ENCODE measurements at regions not wholly inside any gene's neighbourhood (a gene's known extent, or its start where the extent isn't known, plus 50 kb on each side); places are given as distances from the start of the nearest gene placed in this dataset.

GRCh38 chr2:160696087-160696452 lies 202.5 kb upstream of the RBMS1 start:
- no peak overlapping the region for H3K27ac ChIP-seq (ENCODE audit: low read depth, low read length)
- H3K4me1 ChIP-seq (ENCODE audit: insufficient read depth, low read length) = no peaks in the 10 kb centered on the region
- no peak overlapping the region for H3K4me3 ChIP-seq (ENCODE audit: insufficient read depth, low read depth, low read length)
- no peak overlapping the region for H3K4me2 ChIP-seq (ENCODE audit: low read length)
- H3K9me3 Mint-ChIP-seq (ENCODE audit: unreplicated experiment) = no peaks in the 10 kb centered on the region
- H3K4me3 Mint-ChIP-seq (ENCODE audit: unreplicated experiment) = no peak overlapping the region
- H3K36me3 ChIP-seq (ENCODE audit: insufficient read depth, low read length) = no peaks in the 10 kb centered on the region
- no peaks in the 10 kb centered on the region for H3K79me2 ChIP-seq (ENCODE audit: insufficient read depth, low read length)
- no peaks in the 10 kb centered on the region for H3K27me3 ChIP-seq (ENCODE audit: insufficient read depth, low read length)
- H3K9me3 ChIP-seq (ENCODE audit: insufficient read depth, low read depth, low read length) = no peaks in the 10 kb centered on the region
- no peak overlapping the region for H3K9ac ChIP-seq (ENCODE audit: low read length)
- H4K20me1 ChIP-seq (ENCODE audit: insufficient read depth, low read length) = no peaks in the 10 kb centered on the region
- TF ChIP-seq, protein P1, sequence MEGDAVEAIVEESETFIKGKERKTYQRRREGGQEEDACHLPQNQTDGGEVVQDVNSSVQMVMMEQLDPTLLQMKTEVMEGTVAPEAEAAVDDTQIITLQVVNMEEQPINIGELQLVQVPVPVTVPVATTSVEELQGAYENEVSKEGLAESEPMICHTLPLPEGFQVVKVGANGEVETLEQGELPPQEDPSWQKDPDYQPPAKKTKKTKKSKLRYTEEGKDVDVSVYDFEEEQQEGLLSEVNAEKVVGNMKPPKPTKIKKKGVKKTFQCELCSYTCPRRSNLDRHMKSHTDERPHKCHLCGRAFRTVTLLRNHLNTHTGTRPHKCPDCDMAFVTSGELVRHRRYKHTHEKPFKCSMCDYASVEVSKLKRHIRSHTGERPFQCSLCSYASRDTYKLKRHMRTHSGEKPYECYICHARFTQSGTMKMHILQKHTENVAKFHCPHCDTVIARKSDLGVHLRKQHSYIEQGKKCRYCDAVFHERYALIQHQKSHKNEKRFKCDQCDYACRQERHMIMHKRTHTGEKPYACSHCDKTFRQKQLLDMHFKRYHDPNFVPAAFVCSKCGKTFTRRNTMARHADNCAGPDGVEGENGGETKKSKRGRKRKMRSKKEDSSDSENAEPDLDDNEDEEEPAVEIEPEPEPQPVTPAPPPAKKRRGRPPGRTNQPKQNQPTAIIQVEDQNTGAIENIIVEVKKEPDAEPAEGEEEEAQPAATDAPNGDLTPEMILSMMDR (IDR thresholded peaks at IDR 0.05; ENCODE audit: insufficient read depth, low read depth, low read length) = no peak
- no peak for TF ChIP-seq EZH2 (IDR thresholded peaks at IDR 0.05; ENCODE audit: insufficient read depth, low read length)
- no peaks in the 10 kb centered on the region for H3K27me3 Mint-ChIP-seq (ENCODE audit: low read depth, unreplicated experiment)
- no peak for DNase-seq (ENCODE audit: low read depth)
- no peaks in the 10 kb centered on the region for H3K36me3 Mint-ChIP-seq (ENCODE audit: low read depth, unreplicated experiment)
- H3K27ac Mint-ChIP-seq (ENCODE audit: unreplicated experiment) = no peak overlapping the region
- FAIRE-seq = no peak
- peaks cover 2% of the 10 kb centered on the region for H3K4me1 Mint-ChIP-seq (ENCODE audit: low read depth, unreplicated experiment)
- H2AFZ ChIP-seq (ENCODE audit: low read depth, low read length) = no peak overlapping the region

DNA sequence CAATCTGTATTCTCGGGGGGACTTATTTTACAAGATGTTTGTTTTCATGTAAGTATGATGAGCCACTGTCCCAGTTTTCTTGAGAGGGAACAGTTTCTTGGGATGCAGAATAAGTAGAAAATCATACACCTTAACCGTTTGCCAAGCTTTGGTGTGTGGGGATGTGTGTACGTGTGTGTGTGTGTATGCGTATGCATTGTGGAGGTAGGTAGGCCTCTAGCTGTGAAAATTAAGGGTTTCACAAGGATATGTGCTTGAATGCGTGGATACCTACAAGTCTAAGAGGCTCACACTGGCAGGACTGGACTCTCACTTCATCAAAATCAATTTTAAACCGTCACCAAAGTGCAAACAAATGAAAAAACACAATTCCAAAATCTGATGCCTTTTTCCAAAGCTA lies 204.2 kb upstream of the RBMS1 start:
- H3K4me1 Mint-ChIP-seq (ENCODE audit: low read depth, unreplicated experiment) = peaks cover 2% of the 10 kb centered on the region
- H3K27ac Mint-ChIP-seq (ENCODE audit: unreplicated experiment) = no peak overlapping the region
- H3K4me3 ChIP-seq (ENCODE audit: insufficient read depth, low read depth, low read length) = no peak overlapping the region
- TF ChIP-seq EZH2 (IDR thresholded peaks at IDR 0.05; ENCODE audit: insufficient read depth, low read length) = no peak
- TF ChIP-seq, protein P1 (IDR thresholded peaks at IDR 0.05; ENCODE audit: insufficient read depth, low read depth, low read length) = no peak
- H3K36me3 ChIP-seq (ENCODE audit: insufficient read depth, low read length) = no peaks in the 10 kb centered on the region
- H3K79me2 ChIP-seq (ENCODE audit: insufficient read depth, low read length) = no peaks in the 10 kb centered on the region
- H3K9me3 ChIP-seq (ENCODE audit: insufficient read depth, low read depth, low read length) = no peaks in the 10 kb centered on the region
- DNase-seq (ENCODE audit: low read depth) = no peak
- no peaks in the 10 kb centered on the region for H3K9me3 Mint-ChIP-seq (ENCODE audit: unreplicated experiment)
- no peak for FAIRE-seq
- no peaks in the 10 kb centered on the region for H4K20me1 ChIP-seq (ENCODE audit: insufficient read depth, low read length)
- no peak overlapping the region for H2AFZ ChIP-seq (ENCODE audit: low read depth, low read length)
- no peak overlapping the region for H3K27ac ChIP-seq (ENCODE audit: low read depth, low read length)
- no peak overlapping the region for H3K4me2 ChIP-seq (ENCODE audit: low read length)
- no peak overlapping the region for H3K4me3 Mint-ChIP-seq (ENCODE audit: unreplicated experiment)
- H3K27me3 ChIP-seq (ENCODE audit: insufficient read depth, low read length) = no peaks in the 10 kb centered on the region
- no peak overlapping the region for H3K9ac ChIP-seq (ENCODE audit: low read length)
- H3K4me1 ChIP-seq (ENCODE audit: insufficient read depth, low read length) = no peaks in the 10 kb centered on the region
- H3K36me3 Mint-ChIP-seq (ENCODE audit: low read depth, unreplicated experiment) = no peaks in the 10 kb centered on the region
- H3K27me3 Mint-ChIP-seq (ENCODE audit: low read depth, unreplicated experiment) = no peaks in the 10 kb centered on the region

DNA sequence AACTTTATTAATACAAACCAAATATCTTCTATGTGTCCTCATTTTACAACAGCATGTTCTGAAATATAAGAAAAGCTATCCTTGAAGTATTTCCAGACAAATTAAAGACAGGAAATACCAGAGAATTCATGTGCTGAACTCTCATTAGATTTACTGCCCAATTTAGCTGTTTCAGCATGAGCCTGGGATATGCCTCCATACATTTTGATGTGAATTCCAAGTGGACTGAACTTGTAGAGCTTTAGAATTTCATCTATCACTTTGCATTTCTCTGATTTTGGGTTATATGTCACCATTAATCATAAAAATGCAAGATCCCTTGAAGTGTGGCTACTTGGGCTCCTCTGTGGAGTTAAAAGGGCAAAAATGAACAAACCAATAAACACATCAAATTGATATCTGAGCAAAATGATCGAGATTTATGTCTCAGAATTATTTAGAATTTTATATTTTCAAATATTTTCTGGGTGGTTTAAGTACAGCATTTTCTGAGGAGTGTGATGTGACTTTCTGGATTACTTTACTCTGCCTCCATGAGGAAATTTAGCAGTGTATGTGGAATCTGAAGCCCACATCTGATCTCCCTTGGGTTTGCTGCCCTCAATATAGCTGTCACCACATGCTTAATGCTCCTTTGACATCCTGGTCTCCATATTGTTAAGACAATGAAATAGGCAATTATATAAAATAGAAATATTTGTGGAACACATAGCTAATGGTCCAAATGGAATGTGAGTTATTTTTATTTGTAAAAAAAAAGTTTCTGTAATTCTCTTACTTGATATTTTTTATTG lies 206.6 kb upstream of the RBMS1 start:
- Mint-ChIP-seq H3K4me3 (ENCODE audit: unreplicated experiment) (no peak overlapping the region), H3K27ac (ENCODE audit: unreplicated experiment) (no peak overlapping the region), H3K36me3 (ENCODE audit: low read depth, unreplicated experiment) (no peaks in the 10 kb centered on the region), H3K4me1 (ENCODE audit: low read depth, unreplicated experiment) (peaks cover 8% of the 10 kb centered on the region), H3K27me3 (ENCODE audit: low read depth, unreplicated experiment) (peaks cover 2% of the 10 kb centered on the region), H3K9me3 (ENCODE audit: unreplicated experiment) (no peaks in the 10 kb centered on the region)
- H2AFZ ChIP-seq (ENCODE audit: low read depth, low read length) = no peak overlapping the region
- FAIRE-seq (peak; percentile 86), DNase-seq (ENCODE audit: low read depth) (no peak)
- H3K4me2 ChIP-seq (ENCODE audit: low read length) = no peak overlapping the region
- H3K4me3 ChIP-seq (ENCODE audit: insufficient read depth, low read depth, low read length) = no peak overlapping the region
- H3K27ac ChIP-seq (ENCODE audit: low read depth, low read length) = no peak overlapping the region
- no peaks in the 10 kb centered on the region for H3K27me3 ChIP-seq (ENCODE audit: insufficient read depth, low read length)
- H3K79me2 ChIP-seq (ENCODE audit: insufficient read depth, low read length) = no peaks in the 10 kb centered on the region
- H3K9ac ChIP-seq (ENCODE audit: low read length) = no peak overlapping the region
- TF ChIP-seq EZH2 (IDR thresholded peaks at IDR 0.05; ENCODE audit: insufficient read depth, low read length) = no peak
- TF ChIP-seq, protein P1 (IDR thresholded peaks at IDR 0.05; ENCODE audit: insufficient read depth, low read depth, low read length) = no peak
- no peaks in the 10 kb centered on the region for H3K4me1 ChIP-seq (ENCODE audit: insufficient read depth, low read length)
- H3K36me3 ChIP-seq (ENCODE audit: insufficient read depth, low read length) = no peaks in the 10 kb centered on the region
- no peaks in the 10 kb centered on the region for H4K20me1 ChIP-seq (ENCODE audit: insufficient read depth, low read length)
- no peaks in the 10 kb centered on the region for H3K9me3 ChIP-seq (ENCODE audit: insufficient read depth, low read depth, low read length)

Measured in astrocyte (in vitro differentiated cells and primary cell).